ENCODE measurements at regions not wholly inside any gene's neighbourhood (a gene's known extent, or its start where the extent isn't known, plus 50 kb on each side); places are given as distances from the start of the nearest gene placed in this dataset.

- H3K4me1 ChIP-seq (ENCODE audit: insufficient read depth, low read length), result peaks cover 25% of the 10 kb centered on the region
- H3K4me3 ChIP-seq (ENCODE audit: insufficient read depth, low read length), result no peak overlapping the region
- no peaks in the 10 kb centered on the region for H3K36me3 ChIP-seq (ENCODE audit: insufficient read depth, low read length)
- H2AFZ ChIP-seq (ENCODE audit: low read length), result peak overlapping the region; percentile 58
- TF ChIP-seq CTCF (IDR thresholded peaks at IDR 0.05; ENCODE audit: extremely low read depth, low read depth, low read length), result no peak
- H3K4me2 ChIP-seq (ENCODE audit: insufficient read depth, low read length), result no peak overlapping the region
- no peak for DNase-seq (ENCODE audit: insufficient read length, low spot score, missing footprints)
- no peaks in the 10 kb centered on the region for H3K9me3 ChIP-seq (ENCODE audit: low read depth, low read length)
- no peak overlapping the region for H3K27ac ChIP-seq (ENCODE audit: low read depth, low read length)
- no peaks in the 10 kb centered on the region for H3K79me2 ChIP-seq (ENCODE audit: insufficient read depth, low read length)
- no peaks in the 10 kb centered on the region for H4K20me1 ChIP-seq (ENCODE audit: insufficient read depth, low read length)
- no peaks in the 10 kb centered on the region for H3K27me3 ChIP-seq (ENCODE audit: insufficient read depth, low read length)
Measured at GRCh38 chr12:63047146-63047545, 103.9 kb downstream of the AVPR1A start.

- peak; percentile 86 for DNase-seq (ENCODE audit: insufficient read length, low spot score, missing footprints)
- no peak for TF ChIP-seq CTCF (IDR thresholded peaks at IDR 0.05; ENCODE audit: extremely low read depth, low read depth, low read length)
- peak overlapping the region; percentile 96 for H3K27ac ChIP-seq (ENCODE audit: low read depth, low read length)
- H3K36me3 ChIP-seq (ENCODE audit: insufficient read depth, low read length), result no peaks in the 10 kb centered on the region
- no peaks in the 10 kb centered on the region for H4K20me1 ChIP-seq (ENCODE audit: insufficient read depth, low read length)
- H2AFZ ChIP-seq (ENCODE audit: low read length), result peak overlapping the region; percentile 80
- H3K4me1 ChIP-seq (ENCODE audit: insufficient read depth, low read length), result peaks cover 25% of the 10 kb centered on the region
- no peaks in the 10 kb centered on the region for H3K27me3 ChIP-seq (ENCODE audit: insufficient read depth, low read length)
- H3K4me2 ChIP-seq (ENCODE audit: insufficient read depth, low read length), result peak overlapping the region; percentile 72
- H3K9me3 ChIP-seq (ENCODE audit: low read depth, low read length), result no peaks in the 10 kb centered on the region
- no peaks in the 10 kb centered on the region for H3K79me2 ChIP-seq (ENCODE audit: insufficient read depth, low read length)
- H3K4me3 ChIP-seq (ENCODE audit: insufficient read depth, low read length), result peak overlapping the region; percentile 17
Measured at GRCh38 chr12:63045020-63045860, 105.8 kb downstream of the AVPR1A start.

- H3K27ac ChIP-seq (ENCODE audit: low read depth, low read length), result no peak overlapping the region
- H3K79me2 ChIP-seq (ENCODE audit: insufficient read depth, low read length), result no peaks in the 10 kb centered on the region
- no peak overlapping the region for H2AFZ ChIP-seq (ENCODE audit: low read length)
- no peaks in the 10 kb centered on the region for H3K27me3 ChIP-seq (ENCODE audit: insufficient read depth, low read length)
- H4K20me1 ChIP-seq (ENCODE audit: insufficient read depth, low read length), result no peaks in the 10 kb centered on the region
- TF ChIP-seq CTCF (IDR thresholded peaks at IDR 0.05; ENCODE audit: extremely low read depth, low read depth, low read length), result no peak
- H3K4me3 ChIP-seq (ENCODE audit: insufficient read depth, low read length), result no peak overlapping the region
- no peak overlapping the region for H3K4me2 ChIP-seq (ENCODE audit: insufficient read depth, low read length)
- H3K36me3 ChIP-seq (ENCODE audit: insufficient read depth, low read length), result no peaks in the 10 kb centered on the region
- no peaks in the 10 kb centered on the region for H3K9me3 ChIP-seq (ENCODE audit: low read depth, low read length)
- no peak for DNase-seq (ENCODE audit: insufficient read length, low spot score, missing footprints)
- peaks cover 25% of the 10 kb centered on the region for H3K4me1 ChIP-seq (ENCODE audit: insufficient read depth, low read length)
Measured at GRCh38 chr12:63042646-63043045, 107.7 kb upstream of the PPM1H start.

GRCh38 chr12:63041601-63042000 is 106.7 kb upstream of the PPM1H start:
- no peaks in the 10 kb centered on the region for H3K27me3 ChIP-seq (ENCODE audit: insufficient read depth, low read length)
- H2AFZ ChIP-seq (ENCODE audit: low read length), result no peak overlapping the region
- no peaks in the 10 kb centered on the region for H3K79me2 ChIP-seq (ENCODE audit: insufficient read depth, low read length)
- no peak overlapping the region for H3K27ac ChIP-seq (ENCODE audit: low read depth, low read length)
- H3K4me1 ChIP-seq (ENCODE audit: insufficient read depth, low read length), result peaks cover 19% of the 10 kb centered on the region
- no peak for DNase-seq (ENCODE audit: insufficient read length, low spot score, missing footprints)
- no peak for TF ChIP-seq CTCF (IDR thresholded peaks at IDR 0.05; ENCODE audit: extremely low read depth, low read depth, low read length)
- no peak overlapping the region for H3K4me2 ChIP-seq (ENCODE audit: insufficient read depth, low read length)
- no peak overlapping the region for H3K4me3 ChIP-seq (ENCODE audit: insufficient read depth, low read length)
- no peaks in the 10 kb centered on the region for H4K20me1 ChIP-seq (ENCODE audit: insufficient read depth, low read length)
- H3K9me3 ChIP-seq (ENCODE audit: low read depth, low read length), result no peaks in the 10 kb centered on the region
- H3K36me3 ChIP-seq (ENCODE audit: insufficient read depth, low read length), result no peaks in the 10 kb centered on the region
